WTC11 (cell line): ENCODE measurements at regions not wholly inside any gene's neighbourhood (a gene's known extent, or its start where the extent isn't known, plus 50 kb on each side); places are given as distances from the start of the nearest gene placed in this dataset.

Experiments
- ATAC-seq: fragments of 200-7000 bp; cut with Tn5 transposase; 2 replicates; pipeline ENCODE4 v1.10.0; 2021; ENCODE audit warnings: mild to moderate bottlenecking, moderate library complexity
- CTCF ChIA-PET: fragments of 300-600 bp; sonication (Branson Sonifier 250); formaldehyde crosslinking; loops from one replicate; lab custom pipeline; 2021; ENCODE audit warnings: antibody characterized with exemption; lab: Charles Lee
- POLR2A ChIA-PET: fragments of 350-600 bp; sonication (Branson Sonifier 250); formaldehyde crosslinking; loops from one replicate; lab custom pipeline; 2021; ENCODE audit warnings: antibody characterized with exemption; lab: Charles Lee
- DNase-seq: peaks from one replicate; pipeline ENCODE4 v3.0.0; 2021; ENCODE audit warnings: low spot score
- H3K27ac Mint-ChIP-seq: 2 replicates; pipeline ENCODE4 v1.8.0; 2021; ENCODE audit warnings: mixed read lengths
- H3K27me3 Mint-ChIP-seq: 2 replicates; pipeline ENCODE4 v1.8.0; 2021; ENCODE audit warnings: low read depth, mild to moderate bottlenecking, moderate library complexity, mixed read lengths
- H3K36me3 Mint-ChIP-seq: 2 replicates; pipeline ENCODE4 v1.8.0; 2021; ENCODE audit warnings: mixed read lengths
- H3K4me1 Mint-ChIP-seq: 2 replicates; pipeline ENCODE4 v1.8.0; 2022; ENCODE audit warnings: mixed read lengths
- H3K4me3 Mint-ChIP-seq: 2 replicates; pipeline ENCODE4 v1.8.0; 2021; ENCODE audit warnings: mild to moderate bottlenecking, moderate library complexity, mixed read lengths
- H3K9me3 Mint-ChIP-seq: 2 replicates; pipeline ENCODE4 v1.8.0; 2021; ENCODE audit warnings: mixed read lengths
- AR ChIP-seq: fragments of 250-450 bp; sonication (Bioruptor Pico); IDR thresholded peaks from 2 replicates; pipeline ENCODE4 v1.9.0; 2021; ENCODE audit warnings: mild to moderate bottlenecking
- ARID4B ChIP-seq: sonication (generic); formaldehyde crosslinking; IDR thresholded peaks from 2 replicates; pipeline ENCODE4 v1.8.0; 2023; ENCODE audit warnings: missing genetic modification reagents, mild to moderate bottlenecking, borderline replicate concordance
- ATF1 ChIP-seq: sonication (generic); formaldehyde crosslinking; IDR thresholded peaks from 2 replicates; pipeline ENCODE4 v1.8.1; 2023; ENCODE audit warnings: mild to moderate bottlenecking, moderate library complexity, missing genetic modification reagents
- CTCF ChIP-seq: fragments of 200-600 bp; IDR thresholded peaks from 2 replicates; pipeline ENCODE4 v1.8.0; 2022; ENCODE audit warnings: antibody characterized with exemption
- ETV6 ChIP-seq: sonication (generic); formaldehyde crosslinking; IDR thresholded peaks from 2 replicates; pipeline ENCODE4 v1.8.1; 2022; ENCODE audit warnings: mild to moderate bottlenecking, missing genetic modification reagents
- GTF2I ChIP-seq: fragments of 250-450 bp; sonication (Bioruptor Pico); conservative IDR thresholded peaks from 2 replicates; pipeline ENCODE4 v1.4.0; 2021; ENCODE audit warnings: mild to moderate bottlenecking
- NR2C2 ChIP-seq: sonication (generic); formaldehyde crosslinking; IDR thresholded peaks from 2 replicates; pipeline ENCODE4 v1.8.0; 2022; ENCODE audit warnings: mild to moderate bottlenecking, missing genetic modification reagents
- PREB ChIP-seq: sonication (generic); formaldehyde crosslinking; IDR thresholded peaks from 2 replicates; pipeline ENCODE4 v1.8.1; 2022; ENCODE audit warnings: mild to moderate bottlenecking, missing genetic modification reagents, moderate library complexity, borderline replicate concordance
- RORB ChIP-seq: fragments of 250-450 bp; sonication (Bioruptor Pico); IDR thresholded peaks from 2 replicates; pipeline ENCODE4 v1.9.0; 2021; ENCODE audit warnings: mild to moderate bottlenecking
- SMAD3 ChIP-seq: sonication (generic); formaldehyde crosslinking; IDR thresholded peaks from 2 replicates; pipeline ENCODE4 v1.8.0; 2022; ENCODE audit warnings: missing genetic modification reagents, mild to moderate bottlenecking, borderline replicate concordance
- USF1 ChIP-seq: sonication (generic); formaldehyde crosslinking; IDR thresholded peaks from 2 replicates; pipeline ENCODE4 v1.8.0; 2022; ENCODE audit warnings: mild to moderate bottlenecking, missing genetic modification reagents
- ZBTB43 ChIP-seq: sonication (generic); formaldehyde crosslinking; IDR thresholded peaks from 2 replicates; pipeline ENCODE4 v1.8.1; 2023; ENCODE audit warnings: mild to moderate bottlenecking, missing genetic modification reagents
- ZNF396 ChIP-seq: fragments of 250-450 bp; sonication (Bioruptor Pico); IDR thresholded peaks from 2 replicates; pipeline ENCODE4 v1.8.0; 2021; ENCODE audit warnings: mild to moderate bottlenecking, moderate library complexity, borderline replicate concordance

GRCh38 chr12:107619831-107620230 is 65.8 kb upstream of the PWP1 start (continued):
- TF ChIP-seq ARID4B (no peak), ETV6 (CRISPR knock-in tag) (no peak), NR2C2 (CRISPR knock-in tag) (no peak), USF1 (CRISPR knock-in tag) (no peak), AR (CRISPR knock-in tag) (no peak)

GRCh38 chr12:107622001-107622400 is 63.6 kb upstream of the PWP1 start:
- no peak overlapping the region for H3K4me3 Mint-ChIP-seq
- ChIA-PET CTCF (interaction anchor here (0.5 to 2.0 kb wide), 25 partner anchors 9 to 1017 kb away, joined by 3 to 14 read pairs (median 3); no protein-coding TSS in a partner anchor), POLR2A (no interaction called here)

GRCh38 chr12:107624493-107624892 is 61.1 kb upstream of the PWP1 start:
- Mint-ChIP-seq H3K9me3 (peaks cover 19% of the 10 kb centered on the region), H3K36me3 (peaks cover 18% of the 10 kb centered on the region), H3K4me1 (no peaks in the 10 kb centered on the region), H3K4me3 (no peak overlapping the region)
- DNase-seq = no peak
- POLR2A ChIA-PET = no interaction called here
- CTCF ChIA-PET = no interaction called here
- no peak for TF ChIP-seq SMAD3
- no peak for TF ChIP-seq GTF2I
- no peak for TF ChIP-seq PREB
- TF ChIP-seq RORB (CRISPR knock-in tag) = no peak
- no peak for TF ChIP-seq ZNF396 (CRISPR knock-in tag)
- TF ChIP-seq ATF1 (CRISPR knock-in tag) = no peak
- TF ChIP-seq, all 79 proteins: peak for 0
- Mint-ChIP-seq H3K27ac (no peak overlapping the region), H3K27me3 (no peaks in the 10 kb centered on the region; the same call in 1 of the 2 replicates)
- no peak for ATAC-seq

More at GRCh38 chr12:107622001-107622400, 63.6 kb upstream of the PWP1 start:
- ATAC-seq (peak; percentile 83), DNase-seq (peak; percentile 61)
- H3K27me3 Mint-ChIP-seq = no peaks in the 10 kb centered on the region; the same call in 1 of the 2 replicates
- H3K9me3 Mint-ChIP-seq = peaks cover 19% of the 10 kb centered on the region
- H3K27ac Mint-ChIP-seq = no peak overlapping the region
- TF ChIP-seq ZBTB43 (no peak), CTCF (peak; percentile 89)
- 0 out of 2 replicates have a peak, but pooled peaks cover 4% of the 10 kb centered on the region for H3K4me1 Mint-ChIP-seq
- peaks cover 18% of the 10 kb centered on the region for H3K36me3 Mint-ChIP-seq
